GM23248 (cell line): ENCODE measurements at regions not wholly inside any gene's neighbourhood (a gene's known extent, or its start where the extent isn't known, plus 50 kb on each side); places are given as distances from the start of the nearest gene placed in this dataset.

ENCODE experiments used
- DNase-seq: peaks from one replicate; pipeline ENCODE4 v3.0.0-alpha.2; 2015
- H2AFZ ChIP-seq: fragments of 200-600 bp; sonication (generic); 2 replicates; pipeline ENCODE4 v1.6.1; 2016; ENCODE audit warnings: antibody characterized with exemption
- H3F3A ChIP-seq: fragments of 200-600 bp; sonication (generic); 2 replicates; pipeline ENCODE4 v1.6.1; 2016; ENCODE audit warnings: mild to moderate bottlenecking, antibody characterized with exemption, mixed run types; ENCODE audit not compliant: insufficient read depth
- H3K27ac ChIP-seq: fragments of 200-600 bp; sonication (generic); 2 replicates; pipeline ENCODE4 v1.5.1; 2016; ENCODE audit warnings: mild to moderate bottlenecking
- H3K27me3 ChIP-seq: fragments of 200-600 bp; sonication (generic); replicated peaks from 2 replicates; pipeline ENCODE4 v1.6.1; 2016; ENCODE audit warnings: mild to moderate bottlenecking; ENCODE audit not compliant: insufficient read depth
- H3K36me3 ChIP-seq: fragments of 200-600 bp; sonication (generic); 2 replicates; pipeline ENCODE4 v1.6.1; 2016; ENCODE audit warnings: low read depth, mild to moderate bottlenecking
- H3K4me1 ChIP-seq: fragments of 200-600 bp; sonication (generic); 2 replicates; pipeline ENCODE4 v1.6.1; 2016; ENCODE audit warnings: mild to moderate bottlenecking; ENCODE audit not compliant: insufficient read depth
- H3K4me2 ChIP-seq: fragments of 200-600 bp; sonication (generic); one replicate; pipeline ENCODE4 v1.6.1; 2016; ENCODE audit warnings: mild to moderate bottlenecking; ENCODE audit not compliant: unreplicated experiment
- H3K4me3 ChIP-seq: fragments of 200-600 bp; sonication (generic); 2 replicates; pipeline ENCODE4 v1.5.1; 2016; ENCODE audit warnings: mild to moderate bottlenecking
- H3K79me2 ChIP-seq: fragments of 200-600 bp; sonication (generic); 2 replicates; pipeline ENCODE4 v1.6.1; 2016; ENCODE audit warnings: mild to moderate bottlenecking; ENCODE audit not compliant: insufficient read depth
- H3K9ac ChIP-seq: fragments of 200-600 bp; sonication (generic); 2 replicates; pipeline ENCODE4 v1.6.1; 2016; ENCODE audit warnings: mild to moderate bottlenecking
- H3K9me2 ChIP-seq: fragments of 200-600 bp; sonication (generic); 2 replicates; pipeline ENCODE4 v1.6.1; 2016; ENCODE audit warnings: mixed run types, mild to moderate bottlenecking, moderate library complexity; ENCODE audit not compliant: insufficient read depth
- H3K9me3 ChIP-seq: fragments of 200-600 bp; sonication (generic); one replicate; pipeline ENCODE4 v1.6.1; 2017; ENCODE audit warnings: low read depth
- H4K20me1 ChIP-seq: fragments of 200-600 bp; sonication (generic); 2 replicates; pipeline ENCODE4 v1.6.0; 2016; ENCODE audit not compliant: insufficient read depth
- EZH2 ChIP-seq: fragments of 200-600 bp; sonication (generic); IDR thresholded peaks from 2 replicates; pipeline ENCODE4 v1.6.1; 2018; ENCODE audit warnings: antibody characterized with exemption, mild to moderate bottlenecking; ENCODE audit not compliant: insufficient read depth, poor library complexity, severe bottlenecking
- EZH2phosphoT487 ChIP-seq: fragments of 200-600 bp; sonication (generic); IDR thresholded peaks from 2 replicates; pipeline ENCODE4 v1.6.1; 2018; ENCODE audit warnings: antibody characterized with exemption, moderate library complexity, mild to moderate bottlenecking, low read depth; ENCODE audit not compliant: insufficient read depth
- WGBS, 2 experiments: methylation state at CpG; one replicate each; pipeline ENCODE4 v1.1.6; 2015 to 2017; ENCODE audit warnings: low lambda C conversion rate in 2 of 2, low coverage in 1 of 2; ENCODE audit errors: missing lambda C conversion rate in 2 of 2; 5-methylcytosine and 5-hydroxymethylcytosine counted together
- in situ Hi-C: fragments of 300-500 bp; cut with MboI; formaldehyde crosslinking; loops from 2 replicates; pipeline ENCODE4 v1.15.0; 2020

- in situ Hi-C loops: no loop called here
Measured at GRCh38 chr13:99662678-99663077, 161.4 kb downstream of the TM9SF2 start.

GRCh38 chr13:99661791-99662190, 160.5 kb downstream of the TM9SF2 start:
- Histone ChIP-seq H3K4me2 (no peak overlapping the region), H3K4me3 (no peak overlapping the region), H3F3A (no peaks in the 10 kb centered on the region), H3K36me3 (no peaks in the 10 kb centered on the region), H3K27ac (no peak overlapping the region), H3K27me3 (0 out of 2 replicates have a peak, but pooled peaks cover 3% of the 10 kb centered on the region), H4K20me1 (no peaks in the 10 kb centered on the region), H3K9ac (no peak overlapping the region), H3K4me1 (no peaks in the 10 kb centered on the region; the same call in 1 of the 2 replicates), H2AFZ (no peak overlapping the region), H3K79me2 (no peaks in the 10 kb centered on the region), H3K9me2 (no peaks in the 10 kb centered on the region), H3K9me3 (no peaks in the 10 kb centered on the region)
- TF ChIP-seq EZH2phosphoT487 (no peak), EZH2 (no peak)
- no peak for DNase-seq
- 90 to 94% methylated on average over 3 of the region's 3 CpGs for WGBS, 2 experiments
- in situ Hi-C loops: no loop called here

More at GRCh38 chr13:99662678-99663077, 161.4 kb downstream of the TM9SF2 start:
- H3K9me2 ChIP-seq: no peaks in the 10 kb centered on the region
- 78 to 88% methylated on average over 3 of the region's 3 CpGs for WGBS, 2 experiments
- 0 out of 2 replicates have a peak, but pooled peaks cover 3% of the 10 kb centered on the region for H3K27me3 ChIP-seq
- H3K4me2 ChIP-seq: no peak overlapping the region
- no peak overlapping the region for H3K4me3 ChIP-seq
- TF ChIP-seq EZH2 (no peak), EZH2phosphoT487 (no peak)
- H3K36me3 ChIP-seq: no peaks in the 10 kb centered on the region
- no peak overlapping the region for H3K27ac ChIP-seq
- H3K9me3 ChIP-seq: no peaks in the 10 kb centered on the region
- no peaks in the 10 kb centered on the region for H4K20me1 ChIP-seq
- H3F3A ChIP-seq: no peaks in the 10 kb centered on the region
- H3K79me2 ChIP-seq: no peaks in the 10 kb centered on the region
- no peak overlapping the region for H2AFZ ChIP-seq
- no peaks in the 10 kb centered on the region; the same call in 1 of the 2 replicates for H3K4me1 ChIP-seq
- H3K9ac ChIP-seq: no peak overlapping the region
- no peak for DNase-seq

- TF ChIP-seq EZH2 (no peak), EZH2phosphoT487 (no peak)
- in situ Hi-C loops: loop anchor here (10.0 kb wide), 2 partner anchors 575 to 855 kb away; no protein-coding TSS in a partner anchor
- H3K27ac ChIP-seq: no peak overlapping the region
- H3K9ac ChIP-seq: no peak overlapping the region
- no peaks in the 10 kb centered on the region for H3F3A ChIP-seq
- no peaks in the 10 kb centered on the region for H3K27me3 ChIP-seq
- DNase-seq: no peak
- no peaks in the 10 kb centered on the region for H3K79me2 ChIP-seq
- H2AFZ ChIP-seq: no peak overlapping the region
- no peaks in the 10 kb centered on the region for H3K9me2 ChIP-seq
- H3K9me3 ChIP-seq: no peaks in the 10 kb centered on the region
- no peak overlapping the region for H3K4me2 ChIP-seq
- no peak overlapping the region for H3K4me3 ChIP-seq
- H3K36me3 ChIP-seq: no peaks in the 10 kb centered on the region
- peaks cover 7% of the 10 kb centered on the region for H3K4me1 ChIP-seq
- 87 to 92% methylated on average over 11 of the region's 11 CpGs for WGBS, 2 experiments
- no peaks in the 10 kb centered on the region for H4K20me1 ChIP-seq
Measured at GRCh38 chr13:99659866-99660554, 158.7 kb downstream of the TM9SF2 start.

GRCh38 chr13:99659226-99659625, 158.0 kb downstream of the TM9SF2 start:
- Histone ChIP-seq H3K79me2 (no peaks in the 10 kb centered on the region), H3K9me2 (no peaks in the 10 kb centered on the region), H3K9ac (no peak overlapping the region), H2AFZ (peak overlapping the region; percentile 97; the same call in 1 of the 2 replicates), H3K4me1 (peaks cover 7% of the 10 kb centered on the region), H3K9me3 (no peaks in the 10 kb centered on the region), H3K27ac (no peak overlapping the region), H3K4me2 (peak overlapping the region; percentile 83), H3F3A (no peaks in the 10 kb centered on the region), H3K27me3 (no peaks in the 10 kb centered on the region), H3K4me3 (no peak overlapping the region), H4K20me1 (no peaks in the 10 kb centered on the region), H3K36me3 (no peaks in the 10 kb centered on the region)
- TF ChIP-seq EZH2 (no peak), EZH2phosphoT487 (no peak)
- whole genome bisulfite sequencing, 2 experiments: 89 to 90% methylated on average over 3 of the region's 3 CpGs
- no peak for DNase-seq
- in situ Hi-C loops: loop anchor here (10.0 kb wide), 2 partner anchors 576 to 856 kb away; no protein-coding TSS in a partner anchor
